Thyroid gland (tissue), 4 donors: ENCODE measurements at regions not wholly inside any gene's neighbourhood (a gene's known extent, or its start where the extent isn't known, plus 50 kb on each side); places are given as distances from the start of the nearest gene placed in this dataset.
"Not testable (repeated sequence)": the region's sequence is repeated elsewhere in the genome, so short reads cannot be mapped to it uniquely, and the experiment has no call there.

Experiments
- DNase-seq, 2 donors: peaks; one replicate each; pipeline ENCODE4 v3.0.0-alpha.2; 2019
- H3K27ac ChIP-seq, 3 donors: fragments of 200-600 bp; sonication (generic); 1 replicate in 2 of 3; 2 replicates in 1 of 3; pipeline ENCODE4 v1.5.1; 2016 to 2019; ENCODE audit warnings: mild to moderate bottlenecking in 1 of 3, moderate library complexity in 1 of 3
- H3K27me3 ChIP-seq: fragments of 200-600 bp; sonication (generic); one replicate; pipeline ENCODE4 v1.5.1; 2019
- H3K36me3 ChIP-seq, 2 donors: fragments of 200-600 bp; sonication (generic); one replicate each; pipeline ENCODE4 v1.5.1; 2016 to 2019
- H3K4me1 ChIP-seq, 2 donors: fragments of 200-600 bp; sonication (generic); one replicate each; pipeline ENCODE4 v1.5.1; 2017 to 2019
- H3K4me3 ChIP-seq, 3 donors: fragments of 200-600 bp; sonication (generic); replicated peaks in 1 of 3; 1 replicate in 2 of 3; 2 replicates in 1 of 3; pipeline ENCODE4 v1.5.1; 2016; ENCODE audit warnings: mild to moderate bottlenecking in 1 of 3
- H3K9me3 ChIP-seq: fragments of 200-600 bp; sonication (generic); one replicate; pipeline ENCODE4 v1.5.1; 2017
- POLR2A ChIP-seq, 2 donors: fragments of 450-650 bp; IDR thresholded peaks; one replicate each; pipeline ENCODE4 v1.6.1; 2017; ENCODE audit warnings: antibody characterized with exemption in 2 of 2, mild to moderate bottlenecking in 2 of 2, moderate library complexity in 1 of 2
- WGBS, 2 donors: methylation state at CpG; one replicate each; pipeline ENCODE4 v1.1.5; 2017; 5-methylcytosine and 5-hydroxymethylcytosine counted together
- intact Hi-C: fragments of 100-400 bp; cut with DNase I; formaldehyde crosslinking; loops from one replicate; pipeline ENCODE4 v1.15.1; 2023
- TF ChIP-seq, protein P1 (sequence below), 6 experiments: fragments of 200-600 bp in 3 of 6; fragments of 450-650 bp in 3 of 6; sonication (generic) in 3 of 6; IDR thresholded peaks; one replicate each; pipeline ENCODE4 v1.5.1; 2016 to 2019; ENCODE audit warnings: antibody characterized with exemption in 6 of 6, mild to moderate bottlenecking in 2 of 6, inconsistent platforms in 1 of 6, moderate library complexity in 1 of 6

DNA sequence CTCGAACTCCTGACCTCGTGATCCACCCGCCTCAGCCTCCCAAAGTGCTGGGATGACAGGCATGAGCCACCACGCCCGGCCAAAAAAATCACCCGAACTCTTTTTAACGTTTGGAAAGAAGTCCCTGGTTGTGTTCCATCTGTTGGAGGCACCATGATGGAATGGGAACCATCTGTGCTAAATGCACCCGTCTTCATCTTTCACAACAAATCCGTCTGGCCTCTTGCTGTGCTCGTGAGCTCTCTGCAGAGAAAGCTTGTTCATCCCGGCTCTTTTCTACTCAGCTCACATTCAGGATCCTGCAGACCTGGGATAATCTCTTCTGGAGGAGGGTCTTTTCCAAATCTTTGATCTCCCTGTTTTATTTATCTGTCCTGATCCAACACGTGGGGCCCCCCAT lies 188.8 kb downstream of the CRLF2 start:
- no peak overlapping the region for H3K4me3 ChIP-seq
- H3K27me3 ChIP-seq: no peaks in the 10 kb centered on the region
- H3K27ac ChIP-seq: no peak overlapping the region
- intact Hi-C loops: no loop called here
- TF ChIP-seq, protein P1, sequence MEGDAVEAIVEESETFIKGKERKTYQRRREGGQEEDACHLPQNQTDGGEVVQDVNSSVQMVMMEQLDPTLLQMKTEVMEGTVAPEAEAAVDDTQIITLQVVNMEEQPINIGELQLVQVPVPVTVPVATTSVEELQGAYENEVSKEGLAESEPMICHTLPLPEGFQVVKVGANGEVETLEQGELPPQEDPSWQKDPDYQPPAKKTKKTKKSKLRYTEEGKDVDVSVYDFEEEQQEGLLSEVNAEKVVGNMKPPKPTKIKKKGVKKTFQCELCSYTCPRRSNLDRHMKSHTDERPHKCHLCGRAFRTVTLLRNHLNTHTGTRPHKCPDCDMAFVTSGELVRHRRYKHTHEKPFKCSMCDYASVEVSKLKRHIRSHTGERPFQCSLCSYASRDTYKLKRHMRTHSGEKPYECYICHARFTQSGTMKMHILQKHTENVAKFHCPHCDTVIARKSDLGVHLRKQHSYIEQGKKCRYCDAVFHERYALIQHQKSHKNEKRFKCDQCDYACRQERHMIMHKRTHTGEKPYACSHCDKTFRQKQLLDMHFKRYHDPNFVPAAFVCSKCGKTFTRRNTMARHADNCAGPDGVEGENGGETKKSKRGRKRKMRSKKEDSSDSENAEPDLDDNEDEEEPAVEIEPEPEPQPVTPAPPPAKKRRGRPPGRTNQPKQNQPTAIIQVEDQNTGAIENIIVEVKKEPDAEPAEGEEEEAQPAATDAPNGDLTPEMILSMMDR (IDR thresholded peaks at IDR 0.05): no peak
- no peak for TF ChIP-seq POLR2A (IDR thresholded peaks at IDR 0.05)
- H3K36me3 ChIP-seq: no peaks in the 10 kb centered on the region
- DNase-seq: no peak
- WGBS, 2 donors: 64 to 67% methylated on average over 12 of the region's 12 CpGs
- H3K9me3 ChIP-seq: no peaks in the 10 kb centered on the region
- H3K4me1 ChIP-seq: no peaks in the 10 kb centered on the region

DNA sequence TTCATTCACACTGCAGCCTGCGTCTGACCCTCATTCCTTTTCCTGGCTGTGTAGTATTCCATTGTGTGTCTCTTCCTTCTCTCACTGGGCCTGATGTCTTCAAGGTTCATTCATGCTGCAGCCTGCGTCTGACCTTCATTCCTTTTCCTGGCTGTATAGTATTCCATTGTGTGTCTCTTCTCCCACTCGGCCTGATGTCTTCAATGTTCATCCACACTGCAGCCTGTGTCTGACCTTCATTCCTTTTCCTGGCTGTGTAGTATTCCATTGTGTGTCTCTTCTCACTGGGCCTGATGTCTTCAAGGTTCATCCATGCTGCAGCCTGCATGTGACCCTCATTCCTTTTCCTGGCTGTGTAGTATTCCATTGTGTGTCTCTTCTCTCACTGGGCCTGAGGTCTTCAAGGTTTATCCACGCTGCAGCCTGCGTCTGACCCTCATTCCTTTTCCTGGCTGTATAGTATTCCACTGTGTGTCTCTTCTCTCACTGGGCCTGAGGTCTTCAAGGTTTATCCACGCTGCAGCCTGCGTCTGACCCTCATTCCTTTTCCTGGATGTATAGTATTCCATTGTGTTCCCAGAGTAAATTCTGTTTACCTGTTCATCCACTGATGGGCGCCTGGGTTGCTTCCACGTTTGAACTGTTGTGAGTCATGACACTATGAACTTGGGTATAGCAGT lies 191.0 kb downstream of the CRLF2 start:
- H3K4me1 ChIP-seq, H3K27ac ChIP-seq, intact Hi-C loops, DNase-seq, H3K36me3 ChIP-seq, H3K27me3 ChIP-seq, H3K4me3 ChIP-seq, H3K9me3 ChIP-seq: not testable (repeated sequence)
- 93 to 95% methylated on average over 9 of the region's 9 CpGs for WGBS, 2 donors

DNA sequence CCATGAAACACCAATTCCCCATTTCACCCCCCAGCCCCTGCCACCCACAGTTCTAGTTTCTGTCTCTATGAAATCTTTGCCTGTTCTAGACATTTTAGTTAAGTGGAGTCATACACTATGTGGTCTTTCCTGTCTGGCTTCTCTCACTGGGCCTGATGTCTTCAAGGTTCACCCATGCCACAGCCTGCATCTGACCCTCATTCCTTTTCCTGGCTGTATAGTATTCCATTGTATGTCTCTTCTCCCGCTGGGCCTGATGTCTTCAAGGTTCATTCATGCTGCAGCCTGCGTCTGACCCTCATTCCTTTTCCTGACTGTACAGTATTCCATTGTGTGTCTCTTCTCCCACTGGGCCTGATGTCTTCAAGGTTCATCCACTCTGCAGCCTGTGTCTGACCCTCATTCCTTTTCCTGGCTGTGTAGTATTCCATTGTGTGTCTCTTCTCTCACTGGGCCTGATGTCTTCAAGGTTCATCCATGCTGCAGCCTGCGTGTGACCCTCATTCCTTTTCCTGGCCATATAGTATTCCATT lies 191.7 kb downstream of the CRLF2 start:
- TF ChIP-seq POLR2A (IDR thresholded peaks at IDR 0.05): no peak
- TF ChIP-seq, protein P1 (IDR thresholded peaks at IDR 0.05): no peak
- H3K4me3 ChIP-seq: no peak overlapping the region
- H3K27ac ChIP-seq: no peak overlapping the region
- DNase-seq: no peak
- H3K36me3 ChIP-seq: no peaks in the 10 kb centered on the region
- no peaks in the 10 kb centered on the region for H3K27me3 ChIP-seq
- no peaks in the 10 kb centered on the region for H3K9me3 ChIP-seq
- intact Hi-C loops: no loop called here
- WGBS, 2 donors: 93 to 97% methylated on average over 3 of the region's 3 CpGs
- no peaks in the 10 kb centered on the region for H3K4me1 ChIP-seq

DNA sequence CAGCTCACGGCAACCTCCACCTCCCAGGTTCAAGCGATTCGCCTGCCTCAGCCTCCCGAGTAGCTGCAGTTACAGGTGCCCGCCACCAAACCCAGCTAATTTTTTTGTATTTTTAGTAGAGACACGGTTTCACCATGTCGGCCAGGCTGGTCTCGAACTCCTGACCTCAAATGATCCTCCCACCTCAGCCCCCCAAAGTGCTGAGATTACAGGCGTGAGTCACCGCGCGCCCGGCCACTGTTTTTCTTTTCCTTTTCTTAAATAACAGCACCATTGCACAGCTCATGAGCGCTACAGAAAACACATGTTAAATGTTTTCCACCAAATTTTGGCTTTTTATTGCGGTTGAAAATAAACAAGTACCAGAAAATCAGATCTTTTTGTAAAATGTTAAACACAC lies 195.5 kb downstream of the CRLF2 start:
- H3K27ac ChIP-seq, H3K9me3 ChIP-seq, H3K36me3 ChIP-seq, intact Hi-C loops, H3K4me1 ChIP-seq, H3K4me3 ChIP-seq, DNase-seq, H3K27me3 ChIP-seq: not testable (repeated sequence)
- WGBS, 2 donors: 92 to 93% methylated on average over 15 of the region's 15 CpGs

DNA sequence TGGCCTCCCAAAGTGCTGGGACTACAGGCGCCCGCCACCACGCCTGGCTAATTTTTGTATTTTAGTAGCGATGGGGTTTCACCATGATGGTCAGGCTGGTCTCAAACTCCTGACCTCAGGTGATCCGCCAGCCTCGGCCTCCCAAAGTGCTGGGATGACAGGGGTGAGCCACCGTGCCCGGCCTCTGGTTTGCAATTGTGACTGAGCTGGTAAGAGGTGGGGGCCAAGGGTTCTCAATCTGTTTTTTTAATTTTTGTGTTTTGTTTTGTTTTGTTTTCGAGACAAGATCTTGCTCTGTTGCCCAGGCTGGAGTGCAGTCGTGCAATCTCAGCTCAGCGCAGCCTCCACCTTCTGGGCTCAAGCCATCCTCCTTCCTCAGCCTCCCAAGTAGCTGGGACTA lies 196.2 kb downstream of the CRLF2 start:
- H3K4me1 ChIP-seq, H3K27ac ChIP-seq, H3K36me3 ChIP-seq, H3K27me3 ChIP-seq, intact Hi-C loops, H3K4me3 ChIP-seq, H3K9me3 ChIP-seq, DNase-seq: not testable (repeated sequence)
- WGBS, 2 donors: 87 to 94% methylated on average over 11 of the region's 11 CpGs

DNA sequence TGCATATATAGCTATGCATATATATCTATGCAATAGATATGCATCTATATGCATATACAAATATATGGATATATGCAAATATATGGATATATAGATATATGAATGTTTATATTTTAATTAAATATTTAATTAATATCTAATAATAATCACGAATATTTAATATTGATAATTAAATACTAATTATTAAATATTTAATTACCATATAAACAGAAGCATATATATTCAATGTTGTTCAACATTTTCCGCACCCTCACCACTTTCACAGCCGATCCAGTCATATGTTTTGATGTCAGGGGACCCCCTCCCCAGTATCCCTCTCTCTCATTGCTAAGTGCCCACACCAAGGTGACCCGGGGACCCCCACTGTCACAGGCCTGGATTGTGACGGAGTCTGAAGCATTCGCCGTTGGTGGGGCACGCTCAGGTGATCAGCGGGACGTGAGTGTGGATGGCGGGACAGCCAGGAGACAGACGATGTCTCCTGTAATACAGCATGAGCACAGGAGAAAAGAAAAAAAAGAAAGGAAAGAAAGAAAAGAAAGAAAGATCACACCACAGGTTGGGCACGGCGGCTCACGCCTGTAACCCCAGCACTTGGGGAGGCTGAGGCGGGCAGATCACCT lies 199.7 kb downstream of the CRLF2 start:
- H3K27ac ChIP-seq: no peak overlapping the region
- no peaks in the 10 kb centered on the region for H3K9me3 ChIP-seq
- H3K27me3 ChIP-seq: no peaks in the 10 kb centered on the region
- no peaks in the 10 kb centered on the region for H3K36me3 ChIP-seq
- DNase-seq: no peak
- intact Hi-C loops: no loop called here
- 84 to 87% methylated on average over 16 of the region's 16 CpGs for WGBS, 2 donors
- H3K4me1 ChIP-seq: no peaks in the 10 kb centered on the region
- TF ChIP-seq POLR2A (IDR thresholded peaks at IDR 0.05): no peak
- TF ChIP-seq, protein P1 (IDR thresholded peaks at IDR 0.05): no peak
- no peak overlapping the region for H3K4me3 ChIP-seq
